Parathyroid adenoma (tissue), 2 donors: ENCODE measurements at regions not wholly inside any gene's neighbourhood (a gene's known extent, or its start where the extent isn't known, plus 50 kb on each side); places are given as distances from the start of the nearest gene placed in this dataset.
"Not testable (repeated sequence)": the region's sequence is repeated elsewhere in the genome, so short reads cannot be mapped to it uniquely, and the experiment has no call there.

Experiments used
- H2AFZ ChIP-seq: fragments of 300-600 bp; sonication (generic); one replicate; pipeline ENCODE4 v1.7.0; 2017; ENCODE audit warnings: antibody characterized with exemption, mild to moderate bottlenecking
- H3K27ac ChIP-seq: fragments of 300-600 bp; sonication (generic); one replicate; pipeline ENCODE4 v1.7.0; 2017
- H3K27me3 ChIP-seq: fragments of 300-600 bp; sonication (generic); one replicate; pipeline ENCODE4 v1.7.0; 2017; ENCODE audit warnings: low read length; ENCODE audit not compliant: control insufficient read depth, insufficient read depth
- H3K36me3 ChIP-seq: fragments of 300-600 bp; sonication (generic); one replicate; pipeline ENCODE4 v1.7.0; 2017; ENCODE audit warnings: low read length; ENCODE audit not compliant: control insufficient read depth, insufficient read depth
- H3K4me1 ChIP-seq: fragments of 300-600 bp; sonication (generic); one replicate; pipeline ENCODE4 v1.7.0; 2017; ENCODE audit warnings: control low read depth
- H3K4me2 ChIP-seq: fragments of 300-600 bp; sonication (generic); one replicate; pipeline ENCODE4 v1.7.0; 2017; ENCODE audit warnings: low read length
- H3K4me3 ChIP-seq: fragments of 300-600 bp; sonication (generic); one replicate; pipeline ENCODE4 v1.7.0; 2017; ENCODE audit warnings: low read depth, low read length
- H3K79me2 ChIP-seq: fragments of 300-600 bp; sonication (generic); one replicate; pipeline ENCODE4 v1.7.0; 2017; ENCODE audit warnings: control low read depth
- H3K9ac ChIP-seq: fragments of 300-600 bp; sonication (generic); one replicate; pipeline ENCODE4 v1.7.0; 2017; ENCODE audit warnings: mild to moderate bottlenecking
- H3K9me3 ChIP-seq: fragments of 300-600 bp; sonication (generic); one replicate; pipeline ENCODE4 v1.7.0; 2017; ENCODE audit warnings: low read length; ENCODE audit not compliant: control insufficient read depth
- TF ChIP-seq, protein P1 (sequence below): fragments of 300-600 bp; sonication (generic); IDR thresholded peaks from one replicate; pipeline ENCODE4 v1.7.0; 2017; ENCODE audit warnings: antibody characterized with exemption, mild to moderate bottlenecking
- donor health status: primary hyperparathyroidism.

DNA sequence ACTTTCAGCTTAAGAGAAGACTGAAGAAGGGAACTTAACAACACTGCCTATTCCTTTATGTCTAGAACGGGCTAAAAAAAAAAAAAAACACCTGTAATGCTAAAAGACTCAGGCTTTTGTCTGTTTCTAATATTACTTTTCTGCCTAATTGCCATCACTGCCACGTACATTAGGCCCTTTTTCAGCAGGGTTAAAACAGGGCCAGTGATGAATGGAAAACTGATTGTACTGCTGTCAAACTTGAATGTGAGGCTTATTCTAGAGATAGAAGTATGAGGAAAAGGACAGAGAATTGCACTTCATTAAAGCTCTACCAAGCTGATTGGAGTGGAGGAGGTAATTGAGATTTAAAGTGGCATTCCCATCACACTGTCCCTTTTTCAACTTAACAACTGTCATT is 535.8 kb downstream of the PRKD1 start:
- Histone ChIP-seq H3K27ac (no peak overlapping the region), H3K4me3 (no peak overlapping the region), H3K4me2 (no peak overlapping the region), H3K79me2 (no peaks in the 10 kb centered on the region), H2AFZ (no peak overlapping the region), H3K36me3 (no peaks in the 10 kb centered on the region), H3K4me1 (no peaks in the 10 kb centered on the region), H3K27me3 (no peaks in the 10 kb centered on the region), H3K9ac (no peak overlapping the region), H3K9me3 (no peaks in the 10 kb centered on the region)
- TF ChIP-seq, protein P1, sequence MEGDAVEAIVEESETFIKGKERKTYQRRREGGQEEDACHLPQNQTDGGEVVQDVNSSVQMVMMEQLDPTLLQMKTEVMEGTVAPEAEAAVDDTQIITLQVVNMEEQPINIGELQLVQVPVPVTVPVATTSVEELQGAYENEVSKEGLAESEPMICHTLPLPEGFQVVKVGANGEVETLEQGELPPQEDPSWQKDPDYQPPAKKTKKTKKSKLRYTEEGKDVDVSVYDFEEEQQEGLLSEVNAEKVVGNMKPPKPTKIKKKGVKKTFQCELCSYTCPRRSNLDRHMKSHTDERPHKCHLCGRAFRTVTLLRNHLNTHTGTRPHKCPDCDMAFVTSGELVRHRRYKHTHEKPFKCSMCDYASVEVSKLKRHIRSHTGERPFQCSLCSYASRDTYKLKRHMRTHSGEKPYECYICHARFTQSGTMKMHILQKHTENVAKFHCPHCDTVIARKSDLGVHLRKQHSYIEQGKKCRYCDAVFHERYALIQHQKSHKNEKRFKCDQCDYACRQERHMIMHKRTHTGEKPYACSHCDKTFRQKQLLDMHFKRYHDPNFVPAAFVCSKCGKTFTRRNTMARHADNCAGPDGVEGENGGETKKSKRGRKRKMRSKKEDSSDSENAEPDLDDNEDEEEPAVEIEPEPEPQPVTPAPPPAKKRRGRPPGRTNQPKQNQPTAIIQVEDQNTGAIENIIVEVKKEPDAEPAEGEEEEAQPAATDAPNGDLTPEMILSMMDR: no peak

- no peaks in the 10 kb centered on the region for H3K4me1 ChIP-seq
- H3K4me3 ChIP-seq: no peak overlapping the region
- no peak overlapping the region for H3K27ac ChIP-seq
- no peak overlapping the region for H3K4me2 ChIP-seq
- no peaks in the 10 kb centered on the region for H3K27me3 ChIP-seq
- TF ChIP-seq, protein P1: no peak
- H3K9ac ChIP-seq: no peak overlapping the region
- H3K79me2 ChIP-seq: no peaks in the 10 kb centered on the region
- no peak overlapping the region for H2AFZ ChIP-seq
- H3K9me3 ChIP-seq: no peaks in the 10 kb centered on the region
- H3K36me3 ChIP-seq: no peaks in the 10 kb centered on the region
Observed at GRCh38 chr14:29392287-29392686, 535.4 kb downstream of the PRKD1 start.

GRCh38 chr14:29403091-29403490 is 524.6 kb downstream of the PRKD1 start:
- H3K27ac ChIP-seq: no peak overlapping the region
- no peaks in the 10 kb centered on the region for H3K4me1 ChIP-seq
- H3K4me2 ChIP-seq: no peak overlapping the region

GRCh38 chr14:29410581-29410980 is 517.1 kb downstream of the PRKD1 start:
- Histone ChIP-seq H3K4me2 (no peak overlapping the region), H3K4me3 (no peak overlapping the region), H3K9ac (no peak overlapping the region), H3K4me1 (no peaks in the 10 kb centered on the region), H3K36me3 (no peaks in the 10 kb centered on the region), H3K79me2 (no peaks in the 10 kb centered on the region), H3K9me3 (no peaks in the 10 kb centered on the region), H2AFZ (no peak overlapping the region), H3K27ac (no peak overlapping the region), H3K27me3 (no peaks in the 10 kb centered on the region)
- TF ChIP-seq, protein P1: no peak

More at GRCh38 chr14:29403091-29403490, 524.6 kb downstream of the PRKD1 start:
- Histone ChIP-seq H3K9me3 (no peaks in the 10 kb centered on the region), H3K27me3 (no peaks in the 10 kb centered on the region), H3K79me2 (no peaks in the 10 kb centered on the region), H3K36me3 (no peaks in the 10 kb centered on the region), H3K9ac (no peak overlapping the region), H3K4me3 (no peak overlapping the region), H2AFZ (no peak overlapping the region)
- TF ChIP-seq, protein P1: no peak

DNA sequence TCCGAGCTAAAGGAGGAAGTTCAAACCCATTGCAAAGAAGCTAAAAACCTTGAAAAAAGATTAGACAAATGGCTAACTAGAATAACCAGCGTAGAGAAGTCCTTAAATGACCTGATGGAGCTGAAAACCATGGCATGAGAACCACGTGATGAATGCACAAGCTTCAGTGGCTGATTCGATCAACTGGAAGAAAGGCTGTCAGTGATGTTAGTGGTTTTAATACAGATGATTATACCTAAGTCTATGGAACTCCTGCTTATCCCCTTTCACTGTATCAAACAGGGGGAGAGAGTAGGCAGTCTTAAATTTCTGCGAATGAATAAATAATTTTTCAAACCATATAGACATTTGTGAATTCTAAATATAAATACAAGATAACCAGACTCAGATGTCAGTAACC is 512.7 kb downstream of the PRKD1 start:
- not testable (repeated sequence) for H3K4me3 ChIP-seq, H3K4me1 ChIP-seq, H3K79me2 ChIP-seq, H3K27ac ChIP-seq, H2AFZ ChIP-seq, H3K9me3 ChIP-seq, H3K9ac ChIP-seq, H3K36me3 ChIP-seq, H3K4me2 ChIP-seq, H3K27me3 ChIP-seq
